GM19468 (cell line): ENCODE measurements at regions not wholly inside any gene's neighbourhood (a gene's known extent, or its start where the extent isn't known, plus 50 kb on each side); places are given as distances from the start of the nearest gene placed in this dataset.
"Not testable (repeated sequence)": the region's sequence is repeated elsewhere in the genome, so short reads cannot be mapped to it uniquely, and the experiment has no call there.

Experiments
- ATAC-seq: cut with Tn5 transposase; IDR thresholded peaks from one replicate; pipeline ENCODE4 v1.9.1; 2021; ENCODE audit warnings: mild to moderate bottlenecking, moderate library complexity, moderate number of reproducible peaks; ENCODE audit not compliant: unreplicated experiment; ENCODE audit errors: extremely low read depth

- no peak for ATAC-seq
Observed at GRCh38 chr6:10343320-10343719, 71.6 kb downstream of the TFAP2A start.

- no peak for ATAC-seq
Observed at GRCh38 chr6:10341605-10342004, 73.3 kb downstream of the TFAP2A start.

GRCh38 chr6:10338151-10338550, 76.7 kb downstream of the TFAP2A start:
- no peak for ATAC-seq

- ATAC-seq: not testable (repeated sequence)
Observed at GRCh38 chr6:10337376-10337775, 77.5 kb downstream of the TFAP2A start.

DNA sequence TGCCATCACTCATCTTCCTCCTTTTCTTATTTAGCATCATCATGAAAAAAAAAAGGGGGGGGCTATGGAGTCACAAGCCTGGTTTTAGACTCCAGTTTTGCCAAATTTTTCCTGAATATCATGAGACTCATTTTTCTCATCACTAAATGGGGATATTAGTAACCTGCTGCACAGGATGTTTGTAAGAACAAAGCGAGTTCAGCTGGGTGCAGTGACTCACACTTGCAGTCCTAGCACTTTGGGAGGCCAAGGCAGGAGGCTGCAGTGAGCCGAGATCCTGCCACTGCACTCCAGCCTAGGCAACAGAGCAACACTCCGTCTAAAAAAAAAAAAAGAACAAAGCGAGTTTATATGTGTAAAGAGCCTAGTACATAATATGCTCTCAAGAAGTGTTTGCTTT, 82.8 kb downstream of the TFAP2A start:
- no peak for ATAC-seq

- no peak for ATAC-seq
Observed at GRCh38 chr6:10331334-10331968, 83.4 kb downstream of the TFAP2A start.

- ATAC-seq: no peak
Observed at GRCh38 chr6:10330515-10330914, 84.4 kb downstream of the TFAP2A start.

DNA sequence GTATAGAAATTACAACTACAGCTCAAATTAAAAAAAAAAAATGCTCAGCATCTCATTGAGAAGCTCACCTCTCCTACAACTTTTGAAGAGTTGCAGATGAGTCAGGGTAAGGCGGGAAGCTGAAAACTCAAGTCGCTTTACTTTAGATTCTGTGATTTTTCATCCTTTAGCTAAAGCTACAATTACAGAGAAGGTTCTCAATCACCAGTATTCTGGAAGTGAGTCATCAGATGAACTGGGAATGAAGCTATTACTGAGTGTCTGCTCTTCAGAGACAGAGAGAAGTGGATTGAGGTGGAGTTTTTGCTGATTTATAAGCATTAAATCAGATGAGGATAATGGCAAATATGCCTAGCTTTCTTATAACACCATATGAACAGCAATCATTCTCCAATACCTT, 91.9 kb downstream of the TFAP2A start:
- ATAC-seq: no peak

DNA sequence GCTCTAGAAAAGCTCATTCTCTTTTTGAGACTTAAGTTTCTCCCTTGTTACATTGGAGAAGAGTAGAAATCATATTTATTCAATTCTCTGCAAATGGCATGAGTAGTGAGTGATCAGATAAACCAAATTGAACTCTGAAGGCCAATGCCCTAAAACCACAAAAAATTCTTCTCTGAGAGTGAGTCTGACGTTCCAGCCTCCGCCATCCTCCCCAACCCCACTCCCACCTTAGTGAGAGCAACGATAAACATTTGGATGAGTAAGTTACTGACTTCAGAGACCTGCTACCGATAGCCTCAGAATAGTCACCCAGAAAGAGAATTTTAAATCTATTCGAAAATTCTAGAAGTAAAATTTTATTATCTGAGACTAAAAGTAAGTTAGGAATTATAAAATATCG, 94.6 kb downstream of the TFAP2A start:
- no peak for ATAC-seq

- no peak for ATAC-seq
Observed at GRCh38 chr6:10316373-10316721, 98.5 kb downstream of the TFAP2A start.

DNA sequence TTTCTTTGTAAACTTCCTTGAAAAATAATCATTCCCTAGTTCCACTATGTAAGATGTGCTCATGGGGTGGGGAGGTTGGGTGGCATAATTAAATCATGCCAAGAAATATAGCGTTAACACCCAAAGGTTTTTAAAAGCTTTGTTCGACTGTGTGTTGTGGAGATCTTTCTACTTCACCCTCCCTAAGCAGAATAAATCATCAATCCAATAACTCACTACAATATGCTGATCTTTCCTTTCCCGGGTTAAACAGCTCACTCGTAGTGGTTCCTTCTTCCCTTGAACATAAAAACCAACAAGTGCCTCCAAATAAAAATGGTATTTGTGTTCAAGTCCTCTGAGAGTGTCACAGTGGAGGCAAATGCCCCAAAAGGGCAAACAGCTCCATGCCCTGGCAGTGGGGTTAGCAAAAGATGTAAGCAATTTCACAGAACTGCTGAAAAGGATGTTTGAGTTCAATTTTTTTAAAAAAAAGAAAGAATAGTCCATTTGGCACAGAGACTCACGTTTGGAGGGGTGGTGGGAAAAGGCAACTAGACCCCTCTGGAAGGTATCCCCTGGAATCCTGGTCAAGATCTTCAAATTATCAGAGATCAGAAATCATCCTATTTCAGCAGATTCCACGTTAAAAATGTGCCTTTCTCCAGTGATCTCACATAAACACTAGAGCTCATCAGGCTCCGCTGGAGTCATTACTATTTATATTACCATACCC, 99.1 kb downstream of the TFAP2A start:
- ATAC-seq: no peak

DNA sequence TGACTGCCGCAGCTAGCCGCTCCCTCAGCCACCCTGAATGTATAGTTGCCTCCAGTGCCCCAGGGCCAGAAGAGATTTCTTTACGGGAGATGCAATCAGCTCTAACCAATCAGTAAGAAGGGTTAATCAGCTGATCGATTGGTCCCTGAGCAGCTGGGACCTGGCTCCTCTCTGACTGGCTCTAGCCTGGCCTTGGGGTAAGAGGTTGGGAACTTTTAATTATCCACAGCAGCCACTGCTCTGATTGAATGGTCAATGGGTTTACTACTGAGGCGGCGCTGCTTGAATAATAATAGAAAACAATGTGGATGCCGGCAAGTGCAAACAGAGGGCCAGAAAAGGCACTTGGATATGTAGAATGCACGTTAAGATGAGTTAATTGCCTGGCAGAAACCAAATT, 99.8 kb downstream of the TFAP2A start:
- no peak for ATAC-seq

GRCh38 chr6:10314163-10314955, 100.5 kb downstream of the TFAP2A start:
- ATAC-seq: no peak

- no peak for ATAC-seq
Observed at GRCh38 chr6:10313799-10314162, 101.1 kb downstream of the TFAP2A start.

GRCh38 chr6:10312445-10312844, 102.4 kb downstream of the TFAP2A start:
- ATAC-seq: no peak

- ATAC-seq: not testable (repeated sequence)
Observed at GRCh38 chr6:10311546-10312405, 103.1 kb downstream of the TFAP2A start.

DNA sequence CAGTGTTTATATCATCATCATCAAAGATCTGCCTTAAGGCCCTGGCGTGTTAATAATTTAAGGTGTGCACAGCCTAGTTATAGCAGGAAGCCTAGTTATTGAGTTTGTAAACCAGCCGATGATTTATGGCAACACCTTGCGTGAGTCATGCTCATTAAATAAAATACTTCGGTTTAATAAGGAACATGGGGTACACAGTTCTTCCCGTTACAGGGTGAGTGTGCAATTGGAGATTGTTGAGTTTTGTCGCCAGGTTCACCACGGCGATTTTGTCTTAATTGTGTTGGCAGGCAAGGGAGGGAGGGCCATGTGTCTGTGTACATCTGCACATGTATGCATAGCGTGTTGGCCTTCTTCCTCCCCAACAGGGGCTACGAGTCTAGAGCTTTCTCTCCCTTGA, 104.0 kb downstream of the TFAP2A start:
- no peak for ATAC-seq

- ATAC-seq: no peak
Observed at GRCh38 chr6:10310330-10310653, 104.6 kb downstream of the TFAP2A start.

- ATAC-seq: no peak
Observed at GRCh38 chr6:10309457-10310329, 105.2 kb downstream of the TFAP2A start.

DNA sequence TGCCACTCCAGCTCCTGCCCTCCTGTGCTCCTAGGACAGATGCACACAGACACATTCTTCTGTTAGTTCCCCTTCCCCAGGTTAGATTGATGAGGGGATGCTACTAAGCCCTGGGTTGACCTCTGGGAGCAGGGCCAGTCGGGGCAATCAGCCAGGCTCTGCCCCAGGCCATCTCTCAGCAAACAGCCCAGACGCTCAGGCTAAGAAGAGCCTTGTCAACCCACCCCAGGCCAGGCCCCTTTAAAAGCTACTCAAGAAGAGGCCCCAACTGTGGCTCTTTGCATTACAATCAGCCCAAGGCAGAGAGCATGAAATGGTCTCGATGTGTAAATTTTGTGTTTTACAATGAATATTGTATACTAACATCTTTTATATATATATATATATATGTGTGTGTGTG, 107.4 kb downstream of the TFAP2A start:
- ATAC-seq: no peak
